ENCODE measurements at regions not wholly inside any gene's neighbourhood (a gene's known extent, or its start where the extent isn't known, plus 50 kb on each side); places are given as distances from the start of the nearest gene placed in this dataset.

GRCh38 chr2:217703999-217704398, 298.8 kb downstream of the TNS1 start:
- TF ChIP-seq CTCF (IDR thresholded peaks at IDR 0.05) (no peak), EZH2 (IDR thresholded peaks at IDR 0.05; ENCODE audit: borderline replicate concordance, insufficient read depth, low read depth, low read length, poor library complexity, severe bottlenecking) (no peak)
